ENCODE measurements at regions not wholly inside any gene's neighbourhood (a gene's known extent, or its start where the extent isn't known, plus 50 kb on each side); places are given as distances from the start of the nearest gene placed in this dataset.

DNA sequence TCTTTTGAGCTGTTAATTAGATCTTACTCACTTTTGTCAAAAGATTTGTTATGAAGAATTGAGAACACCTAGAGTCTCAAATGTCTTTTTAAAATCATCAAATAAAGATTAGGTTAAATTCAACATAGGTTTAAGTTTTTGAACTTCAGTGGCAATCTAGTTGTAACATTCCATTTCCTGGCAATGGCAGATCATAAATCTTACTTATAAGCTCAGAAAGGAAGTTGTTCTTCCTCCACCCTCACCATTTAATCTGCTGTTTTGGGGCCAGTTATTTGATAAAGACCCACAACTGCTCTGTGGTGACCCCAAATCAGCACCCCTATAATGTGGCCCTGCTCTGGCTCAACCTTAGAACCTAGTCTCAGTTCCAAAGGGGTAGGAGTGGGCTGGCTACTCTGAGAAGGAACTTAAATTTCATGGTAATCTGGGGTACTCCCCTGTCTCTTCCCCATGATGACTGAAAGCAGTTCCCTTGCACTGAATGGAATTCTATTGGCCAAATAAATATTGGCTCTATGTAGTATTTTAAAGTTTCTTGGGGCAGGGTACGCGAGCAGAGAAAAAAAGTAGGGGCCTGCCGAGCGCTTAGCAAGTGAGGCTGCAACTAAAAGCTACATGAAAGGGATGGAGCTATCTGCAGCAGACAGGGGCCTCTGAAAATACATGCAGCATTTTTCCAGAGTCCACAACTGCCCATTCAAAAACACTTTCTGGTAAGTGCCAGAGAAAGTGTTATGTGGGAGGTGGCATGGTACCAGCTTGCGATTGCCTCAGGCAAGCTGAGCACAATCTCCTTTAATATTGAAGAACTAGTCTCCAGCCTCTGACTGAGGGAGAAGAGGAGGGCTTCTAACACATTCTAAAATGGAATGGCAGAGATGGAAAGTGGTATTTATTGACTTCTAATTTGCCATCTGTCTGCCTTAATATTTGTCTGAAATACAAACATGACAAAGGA is 103.6 kb upstream of the RASGRP1 start:
- no peak for TF ChIP-seq EP300 (IDR thresholded peaks at IDR 0.05; ENCODE audit: low read depth)
- TF ChIP-seq CTCF (IDR thresholded peaks at IDR 0.05), result no peak

All from transverse colon (tissue), 3 donors.